ENCODE measurements at regions not wholly inside any gene's neighbourhood (a gene's known extent, or its start where the extent isn't known, plus 50 kb on each side); places are given as distances from the start of the nearest gene placed in this dataset.

DNA sequence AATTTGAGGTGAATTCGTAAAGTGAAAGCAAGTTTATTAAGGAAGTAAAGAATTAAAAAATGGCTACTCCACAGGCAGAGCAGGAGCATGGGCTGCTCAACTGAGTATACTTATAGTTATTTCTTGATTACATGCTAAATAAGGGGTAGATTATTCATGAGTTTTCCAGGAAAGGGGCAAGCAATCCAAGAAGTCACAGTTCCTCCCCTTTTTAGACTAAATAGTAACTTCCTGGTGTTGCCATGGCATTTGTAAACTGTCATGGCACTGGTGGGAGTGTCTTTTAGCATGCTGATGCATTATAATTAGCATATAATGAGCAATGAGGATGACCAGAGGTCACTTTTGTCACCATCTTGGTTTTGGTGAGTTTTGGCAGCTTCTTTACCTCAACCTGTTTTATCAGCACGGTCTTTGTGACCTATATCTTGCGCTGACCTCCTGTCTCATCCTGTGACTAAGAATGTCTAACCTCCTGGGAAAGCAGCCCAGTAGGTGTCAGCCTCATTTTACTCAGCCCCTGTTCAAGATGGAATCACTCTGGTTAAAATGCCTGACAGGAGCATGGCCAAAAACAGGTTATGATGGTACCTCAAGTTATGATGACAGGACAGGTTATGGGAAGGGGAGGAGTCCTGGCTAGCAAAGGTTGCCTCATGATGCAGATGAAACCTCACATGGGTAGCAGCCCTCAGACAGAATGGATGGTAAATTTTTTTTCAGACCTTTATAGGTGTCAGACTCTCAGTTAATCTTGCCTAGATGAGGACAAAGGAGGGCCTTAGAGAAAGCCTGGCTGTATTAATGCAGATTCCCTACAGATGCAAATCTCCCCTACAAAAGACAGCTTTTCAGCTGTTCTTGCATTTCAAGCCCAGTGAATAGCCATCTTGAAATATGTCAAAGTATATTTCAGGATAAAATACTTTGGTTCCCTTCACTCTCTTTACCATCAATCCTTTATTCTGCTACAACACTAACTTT, 49.7 kb downstream of the SIPA1L2 start:
- no peak for TF ChIP-seq GATA3 (IDR thresholded peaks at IDR 0.05; ENCODE audit: low read depth, low read length)
- no peak for TF ChIP-seq GATA2 (IDR thresholded peaks at IDR 0.05; ENCODE audit: low read depth, low read length)

DNA sequence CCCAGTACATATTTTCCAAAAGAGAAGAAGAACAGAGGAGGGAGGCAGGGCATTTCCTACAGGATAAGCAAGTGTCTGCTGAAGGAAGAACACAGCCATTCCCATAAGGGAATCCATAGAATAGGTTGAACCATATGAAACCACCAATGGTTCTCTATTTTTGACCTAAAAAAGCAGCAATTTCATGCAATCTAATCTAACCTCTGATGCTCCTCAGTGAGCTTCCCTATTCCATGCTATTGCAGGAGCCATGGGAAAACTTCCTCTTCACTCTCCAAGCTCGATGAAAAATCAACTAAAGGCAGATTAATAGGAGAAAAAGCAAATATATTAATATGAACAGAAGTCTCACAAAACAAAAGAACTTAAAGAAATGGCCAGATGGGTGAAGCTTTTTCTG, 50.5 kb downstream of the SIPA1L2 start:
- TF ChIP-seq GATA2 (IDR thresholded peaks at IDR 0.05; ENCODE audit: low read depth, low read length) (no peak), GATA3 (IDR thresholded peaks at IDR 0.05; ENCODE audit: low read depth, low read length) (no peak)

DNA sequence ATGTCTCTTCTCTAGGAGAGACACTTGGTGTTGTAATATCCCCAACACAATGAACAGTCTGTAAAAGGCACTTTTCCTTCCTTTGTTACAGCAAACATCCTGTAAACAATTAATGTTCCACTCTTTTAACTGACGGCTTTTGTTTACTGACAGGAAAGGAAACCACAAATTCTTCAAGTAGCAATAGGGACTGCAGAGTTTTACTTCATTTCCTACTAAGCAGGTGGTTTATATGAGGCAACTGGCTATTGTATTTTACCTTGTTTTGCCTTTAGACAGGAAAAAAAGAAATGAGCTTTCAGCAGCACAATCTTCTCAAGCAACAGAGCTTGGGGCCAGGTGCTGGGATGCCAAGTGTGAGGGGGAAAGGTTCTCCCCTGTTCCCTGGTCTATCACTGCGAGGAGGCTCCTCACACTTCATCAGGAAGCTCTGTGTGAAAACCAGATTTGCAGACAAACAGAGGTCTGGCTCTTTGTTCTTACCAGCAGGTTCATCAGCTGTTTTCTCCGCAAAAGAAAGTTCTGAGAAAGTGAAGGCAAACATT, 51.2 kb downstream of the SIPA1L2 start:
- no peak for TF ChIP-seq GATA2 (IDR thresholded peaks at IDR 0.05; ENCODE audit: low read depth, low read length)
- TF ChIP-seq GATA3 (IDR thresholded peaks at IDR 0.05; ENCODE audit: low read depth, low read length) = no peak

- TF ChIP-seq GATA2 (IDR thresholded peaks at IDR 0.05; ENCODE audit: low read depth, low read length) (no peak), GATA3 (IDR thresholded peaks at IDR 0.05; ENCODE audit: low read depth, low read length) (no peak)
Measured at GRCh38 chr1:232577772-232578171, 52.2 kb downstream of the SIPA1L2 start.

- no peak for TF ChIP-seq GATA3 (IDR thresholded peaks at IDR 0.05; ENCODE audit: low read depth, low read length)
- TF ChIP-seq GATA2 (IDR thresholded peaks at IDR 0.05; ENCODE audit: low read depth, low read length) = no peak
Measured at GRCh38 chr1:232576537-232576936, 53.4 kb downstream of the SIPA1L2 start.

DNA sequence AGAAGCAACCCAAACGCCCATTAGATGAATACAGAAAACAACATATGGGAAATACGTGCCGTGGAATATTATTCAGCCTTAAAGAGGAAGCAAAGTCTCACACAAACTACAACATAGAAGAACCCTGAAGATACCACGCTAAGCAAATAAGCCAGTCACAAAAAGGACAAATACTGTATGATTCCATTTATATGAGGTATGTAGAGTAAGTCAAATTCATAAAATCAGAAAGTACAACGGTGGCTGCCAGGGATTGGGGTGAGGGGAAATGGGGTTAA, 54.2 kb downstream of the SIPA1L2 start:
- TF ChIP-seq GATA2 (IDR thresholded peaks at IDR 0.05; ENCODE audit: low read depth, low read length) (no peak), GATA3 (IDR thresholded peaks at IDR 0.05; ENCODE audit: low read depth, low read length) (no peak)

DNA sequence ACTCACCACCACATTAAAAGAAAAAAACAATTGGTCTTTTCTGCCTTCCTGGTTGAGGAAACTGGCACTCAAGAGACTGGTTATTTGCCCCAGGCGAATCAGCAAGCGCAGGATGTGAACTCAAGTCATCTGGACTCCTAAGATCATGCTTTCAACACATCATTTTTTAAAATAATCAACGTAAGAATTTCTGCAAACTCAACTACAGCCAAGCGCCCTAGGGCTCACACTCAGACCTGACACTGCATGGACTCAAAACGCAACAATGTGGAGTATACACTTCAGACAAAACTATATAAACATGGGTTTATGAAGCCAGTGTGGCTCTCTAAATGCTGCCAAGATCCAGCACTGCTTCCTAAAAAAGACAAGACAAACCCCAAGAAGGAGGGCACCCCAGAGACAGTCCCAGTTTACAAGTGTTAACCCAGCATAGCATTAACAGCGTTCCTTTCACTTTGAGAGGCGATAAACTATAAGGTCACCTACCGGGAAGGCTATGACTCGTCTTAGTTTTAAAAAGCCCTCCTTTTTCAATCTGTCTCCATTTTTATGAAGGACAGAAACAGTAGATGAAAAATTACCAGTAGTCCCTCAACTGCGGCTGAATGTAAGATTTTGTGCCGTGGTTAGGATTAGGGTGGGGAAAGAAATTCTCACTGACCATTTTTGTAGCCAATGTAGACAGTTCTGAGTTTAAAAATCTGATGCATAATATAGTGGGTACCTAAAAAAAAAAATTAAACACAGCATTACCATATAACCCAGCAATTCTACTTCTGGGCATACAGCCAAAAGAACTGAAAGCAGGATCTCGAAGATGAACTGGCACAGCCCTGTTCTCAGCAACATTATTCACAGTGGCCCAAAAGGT, 54.8 kb downstream of the SIPA1L2 start:
- TF ChIP-seq GATA3 (IDR thresholded peaks at IDR 0.05; ENCODE audit: low read depth, low read length) = no peak
- TF ChIP-seq GATA2 (IDR thresholded peaks at IDR 0.05; ENCODE audit: low read depth, low read length) = no peak

- TF ChIP-seq GATA2 (IDR thresholded peaks at IDR 0.05; ENCODE audit: low read depth, low read length) (no peak), GATA3 (IDR thresholded peaks at IDR 0.05; ENCODE audit: low read depth, low read length) (no peak)
Measured at GRCh38 chr1:232574077-232574476, 55.9 kb downstream of the SIPA1L2 start.

DNA sequence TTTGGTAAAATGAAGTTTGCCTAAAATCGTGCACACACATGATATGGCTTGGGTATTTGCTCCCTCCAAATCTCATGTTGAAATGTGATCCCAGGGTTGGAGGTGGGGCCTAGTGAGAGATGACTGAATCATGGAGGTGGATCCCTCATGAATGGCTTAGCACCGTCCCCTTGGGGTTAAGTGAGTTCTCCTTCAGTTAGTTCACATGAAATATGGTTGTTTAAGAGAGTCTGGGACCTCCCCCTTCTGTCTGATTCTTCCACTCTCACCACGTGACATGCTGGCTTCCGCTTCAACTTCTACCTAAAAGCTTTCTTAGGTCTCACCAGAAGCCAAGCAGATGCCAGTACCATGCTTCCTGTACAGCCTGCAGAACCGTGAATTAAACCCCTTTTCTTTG, 58.4 kb downstream of the SIPA1L2 start:
- TF ChIP-seq GATA3 (IDR thresholded peaks at IDR 0.05; ENCODE audit: low read depth, low read length) = no peak
- TF ChIP-seq GATA2 (IDR thresholded peaks at IDR 0.05; ENCODE audit: low read depth, low read length) = no peak

GRCh38 chr1:232570007-232570406, 59.9 kb downstream of the SIPA1L2 start:
- TF ChIP-seq GATA3 (IDR thresholded peaks at IDR 0.05; ENCODE audit: low read depth, low read length) (no peak), GATA2 (IDR thresholded peaks at IDR 0.05; ENCODE audit: low read depth, low read length) (no peak)

DNA sequence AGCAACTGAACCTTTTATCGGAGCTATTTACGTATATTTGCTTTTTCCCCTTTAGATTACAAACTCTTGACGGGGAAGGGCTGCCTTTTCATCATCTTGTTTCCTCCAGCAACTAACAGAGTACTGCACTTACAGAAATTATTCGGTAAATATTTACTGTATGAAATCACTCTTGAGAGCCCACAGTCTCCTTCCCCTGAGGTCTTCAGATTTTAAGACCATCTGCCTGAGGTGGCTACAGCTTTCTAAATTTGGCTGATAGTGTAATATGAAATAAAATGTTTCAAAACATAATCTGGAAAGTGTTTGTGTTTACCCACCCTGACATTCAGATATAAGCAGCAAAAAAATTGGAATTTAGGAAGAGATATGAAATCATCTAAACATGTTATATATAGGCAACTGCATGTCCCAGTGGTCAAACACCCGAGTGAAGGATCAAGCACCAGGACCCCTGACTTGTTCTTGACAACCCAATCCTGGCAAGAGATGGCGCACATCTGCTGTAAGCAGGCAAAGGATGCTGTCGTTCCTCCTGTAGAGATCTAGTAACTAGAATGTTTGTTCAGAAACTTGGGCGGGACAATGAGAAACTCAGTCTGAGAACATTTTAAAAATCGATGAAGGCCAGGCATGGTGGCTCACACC, 60.9 kb downstream of the SIPA1L2 start:
- TF ChIP-seq GATA3 (IDR thresholded peaks at IDR 0.05; ENCODE audit: low read depth, low read length) (no peak), GATA2 (IDR thresholded peaks at IDR 0.05; ENCODE audit: low read depth, low read length) (no peak)

GRCh38 chr1:232568331-232568852, 61.5 kb downstream of the SIPA1L2 start:
- TF ChIP-seq GATA2 (IDR thresholded peaks at IDR 0.05; ENCODE audit: low read depth, low read length) (no peak), GATA3 (IDR thresholded peaks at IDR 0.05; ENCODE audit: low read depth, low read length) (no peak)

- TF ChIP-seq GATA3 (IDR thresholded peaks at IDR 0.05; ENCODE audit: low read depth, low read length) = no peak
- TF ChIP-seq GATA2 (IDR thresholded peaks at IDR 0.05; ENCODE audit: low read depth, low read length) = no peak
Measured at GRCh38 chr1:232566093-232566492, 63.8 kb downstream of the SIPA1L2 start.

Data from SH-SY5Y (cell line).